Left lung (tissue), 4 donors: ENCODE measurements at regions not wholly inside any gene's neighbourhood (a gene's known extent, or its start where the extent isn't known, plus 50 kb on each side); places are given as distances from the start of the nearest gene placed in this dataset.

Source experiments
- ATAC-seq: fragments of 200-7000 bp; cut with Tn5 transposase; one replicate; pipeline ENCODE4 v1.9.1; 2020; ENCODE audit warnings: moderate library complexity
- DNase-seq, 4 donors: peaks; one replicate each; pipeline ENCODE4 v3.0.0-alpha.2; 2013 to 2020
- H3K27ac ChIP-seq, 2 donors: fragments of 200-600 bp; sonication (generic) in 1 of 2; one replicate each; pipeline versions ENCODE4 v1.5.0 to v1.8.0; 2020 to 2021
- H3K27me3 ChIP-seq, 2 donors: fragments of 200-600 bp; sonication (generic) in 1 of 2; one replicate each; pipeline versions ENCODE4 v1.5.0 to v1.8.0; 2020 to 2021
- H3K36me3 ChIP-seq, 2 donors: fragments of 200-600 bp; sonication (generic) in 1 of 2; one replicate each; pipeline versions ENCODE4 v1.5.0 to v1.8.0; 2020 to 2021
- H3K4me1 ChIP-seq, 2 donors: fragments of 200-600 bp; one replicate each; pipeline ENCODE4 v1.8.0; 2021
- H3K4me3 ChIP-seq, 2 donors: fragments of 200-600 bp; sonication (generic) in 1 of 2; one replicate each; pipeline versions ENCODE4 v1.5.0 to v1.8.0; 2020 to 2021; ENCODE audit warnings: mild to moderate bottlenecking in 1 of 2
- H3K9me3 ChIP-seq, 2 donors: fragments of 200-600 bp; sonication (generic) in 1 of 2; one replicate each; pipeline versions ENCODE4 v1.5.0 to v1.8.0; 2020 to 2021
- intact Hi-C, 2 donors: fragments of 100-400 bp; cut with DNase I; formaldehyde crosslinking; loops; one replicate each; pipeline versions ENCODE4 v1.11.2 to v1.14.2; 2022
- TF ChIP-seq, protein P1 (sequence below), 2 donors: fragments of 200-600 bp; sonication (generic) in 1 of 2; IDR thresholded peaks; one replicate each; pipeline versions ENCODE4 v1.5.0 to v1.8.0; 2021; ENCODE audit warnings: antibody characterized with exemption in 2 of 2
- donor health status: DM: no; HTN: yes; CAD: no.
- donor health status: DM: no; HTN: no; CAD: no.

DNA sequence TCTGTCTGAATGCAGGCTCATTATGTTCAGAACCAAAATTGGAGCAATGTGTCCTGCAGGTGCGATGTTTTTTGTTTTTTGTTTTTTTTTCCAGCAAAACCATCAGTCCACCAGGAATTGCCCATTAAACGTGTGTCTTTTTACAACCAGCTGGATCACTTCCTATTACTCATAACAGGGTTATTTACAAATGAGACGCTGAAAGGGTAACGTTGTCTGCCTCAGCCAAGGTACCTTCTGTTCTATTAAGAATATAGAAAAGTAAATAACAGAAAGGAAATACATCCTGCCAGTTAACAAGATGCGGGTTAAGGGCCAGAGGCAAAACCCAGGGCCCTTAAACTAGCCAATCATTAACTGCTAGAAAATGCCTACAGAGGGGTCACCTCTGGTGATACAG lies 590.4 kb downstream of the TBC1D4 start:
- no peaks in the 10 kb centered on the region for H3K27me3 ChIP-seq
- H3K4me3 ChIP-seq, result no peak overlapping the region
- no peak overlapping the region for H3K27ac ChIP-seq
- intact Hi-C loops, result no loop called here
- H3K9me3 ChIP-seq, result no peaks in the 10 kb centered on the region
- H3K36me3 ChIP-seq, result no peaks in the 10 kb centered on the region
- H3K4me1 ChIP-seq, result no peaks in the 10 kb centered on the region
- ATAC-seq (no peak), DNase-seq (no peak)
- TF ChIP-seq, protein P1, sequence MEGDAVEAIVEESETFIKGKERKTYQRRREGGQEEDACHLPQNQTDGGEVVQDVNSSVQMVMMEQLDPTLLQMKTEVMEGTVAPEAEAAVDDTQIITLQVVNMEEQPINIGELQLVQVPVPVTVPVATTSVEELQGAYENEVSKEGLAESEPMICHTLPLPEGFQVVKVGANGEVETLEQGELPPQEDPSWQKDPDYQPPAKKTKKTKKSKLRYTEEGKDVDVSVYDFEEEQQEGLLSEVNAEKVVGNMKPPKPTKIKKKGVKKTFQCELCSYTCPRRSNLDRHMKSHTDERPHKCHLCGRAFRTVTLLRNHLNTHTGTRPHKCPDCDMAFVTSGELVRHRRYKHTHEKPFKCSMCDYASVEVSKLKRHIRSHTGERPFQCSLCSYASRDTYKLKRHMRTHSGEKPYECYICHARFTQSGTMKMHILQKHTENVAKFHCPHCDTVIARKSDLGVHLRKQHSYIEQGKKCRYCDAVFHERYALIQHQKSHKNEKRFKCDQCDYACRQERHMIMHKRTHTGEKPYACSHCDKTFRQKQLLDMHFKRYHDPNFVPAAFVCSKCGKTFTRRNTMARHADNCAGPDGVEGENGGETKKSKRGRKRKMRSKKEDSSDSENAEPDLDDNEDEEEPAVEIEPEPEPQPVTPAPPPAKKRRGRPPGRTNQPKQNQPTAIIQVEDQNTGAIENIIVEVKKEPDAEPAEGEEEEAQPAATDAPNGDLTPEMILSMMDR (IDR thresholded peaks at IDR 0.05), result no peak

DNA sequence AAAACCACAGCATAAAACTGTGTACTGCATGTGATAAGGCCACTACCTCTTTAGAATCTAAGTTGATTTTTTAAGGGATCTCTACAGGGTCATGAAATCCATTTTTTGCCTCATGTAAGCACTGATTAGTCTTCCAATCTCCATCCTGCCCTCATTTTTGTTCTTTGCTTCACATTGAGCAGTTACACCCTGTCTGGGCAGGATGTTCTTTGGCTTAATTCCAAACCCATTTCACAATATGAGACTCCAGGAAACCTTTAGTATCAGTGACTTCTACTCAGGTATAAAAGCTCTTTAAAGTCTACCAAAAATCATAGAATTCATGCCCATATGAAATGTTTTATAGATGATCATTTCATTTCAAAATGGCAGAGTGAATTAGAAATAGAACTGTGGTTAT lies 592.6 kb downstream of the TBC1D4 start:
- Histone ChIP-seq H3K36me3 (no peaks in the 10 kb centered on the region), H3K27me3 (no peaks in the 10 kb centered on the region), H3K4me3 (no peak overlapping the region), H3K27ac (no peak overlapping the region), H3K4me1 (no peaks in the 10 kb centered on the region), H3K9me3 (no peaks in the 10 kb centered on the region)
- intact Hi-C loops, result no loop called here
- DNase-seq (no peak), ATAC-seq (no peak)
- TF ChIP-seq, protein P1 (IDR thresholded peaks at IDR 0.05), result no peak

DNA sequence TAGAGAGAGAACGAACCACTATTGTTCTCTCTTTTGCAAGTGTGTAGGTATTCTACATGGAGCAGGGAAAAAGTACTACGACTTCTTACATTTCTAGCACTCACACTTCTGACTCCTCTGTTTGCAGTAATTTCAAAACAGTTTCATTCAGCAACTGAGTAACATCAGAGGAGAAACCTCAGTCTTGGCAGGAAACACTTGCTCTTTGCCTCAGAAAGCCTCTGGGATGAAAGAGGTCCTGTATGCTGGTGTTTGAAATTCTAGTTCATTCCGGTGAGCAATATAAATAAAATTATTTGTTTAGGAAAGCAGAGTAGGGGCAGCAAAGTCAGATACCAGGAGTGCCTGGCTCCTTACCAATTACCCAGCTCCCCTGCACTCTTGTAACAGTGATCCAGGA lies 595.5 kb downstream of the TBC1D4 start:
- peak in 1 of 4 donors; percentile 28 for DNase-seq

DNA sequence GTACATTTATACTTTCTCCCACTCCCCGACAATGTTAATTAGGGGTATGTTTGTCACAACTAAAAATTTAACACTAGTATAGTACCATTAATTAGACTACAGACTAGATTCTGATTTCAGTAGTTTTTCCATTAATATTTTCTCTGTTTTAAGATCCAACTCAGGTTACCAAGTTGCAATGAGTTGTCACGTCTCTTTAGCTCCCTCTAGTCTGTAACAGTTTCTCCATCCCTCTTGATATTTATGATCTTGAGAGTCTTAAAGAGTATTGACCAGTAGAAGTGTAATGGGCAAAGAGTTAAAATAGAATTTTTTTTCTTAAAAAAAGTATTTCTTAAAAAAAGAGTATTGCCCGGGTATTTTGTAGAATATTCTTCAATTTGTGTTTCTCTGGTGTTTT lies 598.1 kb downstream of the TBC1D4 start:
- H3K9me3 ChIP-seq, result peaks cover 0 to 7% of the 10 kb centered on the region in 2 donors
- peak in 1 of 4 donors; percentile 3 for DNase-seq
- no peak overlapping the region for H3K4me3 ChIP-seq
- intact Hi-C loops, result no loop called here
- no peaks in the 10 kb centered on the region for H3K36me3 ChIP-seq
- TF ChIP-seq, protein P1 (IDR thresholded peaks at IDR 0.05), result no peak
- no peaks in the 10 kb centered on the region for H3K4me1 ChIP-seq
- no peak overlapping the region for H3K27ac ChIP-seq
- H3K27me3 ChIP-seq, result no peaks in the 10 kb centered on the region
- no peak for ATAC-seq

More for the DNA sequence above, 595.5 kb downstream of the TBC1D4 start:
- Histone ChIP-seq H3K4me3 (no peak overlapping the region), H3K27me3 (no peaks in the 10 kb centered on the region), H3K4me1 (no peaks in the 10 kb centered on the region), H3K27ac (no peak overlapping the region), H3K9me3 (no peaks in the 10 kb centered on the region), H3K36me3 (no peaks in the 10 kb centered on the region)
- intact Hi-C loops, result no loop called here
- no peak for ATAC-seq
- TF ChIP-seq, protein P1 (IDR thresholded peaks at IDR 0.05), result no peak

DNA sequence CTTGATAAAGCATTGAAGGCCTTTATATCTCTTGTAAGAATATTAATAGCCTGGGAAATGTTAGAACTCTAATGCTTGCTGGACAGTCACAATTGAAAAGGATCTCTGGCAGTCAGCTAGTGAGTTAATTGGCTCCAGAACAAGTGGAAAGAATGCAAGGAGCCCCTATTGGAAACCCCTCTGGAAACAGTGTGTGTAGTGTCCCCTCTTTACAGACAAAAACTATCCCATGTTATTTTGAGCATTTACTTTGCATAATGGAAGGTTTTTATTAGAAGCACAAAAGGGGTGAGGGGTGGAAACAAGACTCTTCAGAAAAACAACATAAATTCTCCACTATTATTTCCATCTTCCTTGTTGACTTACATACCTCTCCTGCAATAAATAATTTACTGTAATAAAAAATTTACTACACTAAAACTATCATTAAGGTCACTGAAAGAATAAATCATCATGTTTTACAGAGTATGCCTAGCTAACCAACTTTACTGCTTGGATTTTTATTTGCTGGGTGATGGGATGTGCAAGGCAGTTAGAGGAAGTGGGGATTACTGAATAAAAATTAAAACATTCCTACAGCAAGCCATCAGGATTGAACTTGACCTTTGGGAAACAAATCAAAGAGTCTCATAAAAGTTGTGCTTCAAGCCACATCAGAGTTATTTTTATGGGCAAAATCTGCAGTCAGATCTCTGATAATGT lies 610.4 kb downstream of the TBC1D4 start:
- intact Hi-C loops, result no loop called here
- Histone ChIP-seq H3K27ac (no peak overlapping the region), H3K27me3 (no peaks in the 10 kb centered on the region), H3K36me3 (no peaks in the 10 kb centered on the region), H3K4me3 (no peak overlapping the region), H3K9me3 (peaks cover 0 to 15% of the 10 kb centered on the region in 2 donors), H3K4me1 (no peaks in the 10 kb centered on the region)
- no peak for DNase-seq
- ATAC-seq, result no peak
- TF ChIP-seq, protein P1 (IDR thresholded peaks at IDR 0.05), result no peak
